IMR-90 (cell line): ENCODE measurements at regions not wholly inside any gene's neighbourhood (a gene's known extent, or its start where the extent isn't known, plus 50 kb on each side); places are given as distances from the start of the nearest gene placed in this dataset.
"Not testable (repeated sequence)": the region's sequence is repeated elsewhere in the genome, so short reads cannot be mapped to it uniquely, and the experiment has no call there.

Experiments used
- ATAC-seq: fragments of 200-7000 bp; cut with Tn5 transposase; 2 replicates; pipeline ENCODE4 v1.9.1; 2020; ENCODE audit warnings: low read depth, mild to moderate bottlenecking, moderate library complexity
- BruUV-seq: library from RNA; stranded (reverse); fragments of 400-500 nt; replicated peaks from 2 replicates; lab custom pipeline; 2021; lab: Mats Ljungman, UMichigan
- CTCF ChIA-PET: fragments of 300-600 bp; formaldehyde crosslinking; extraction: SDS; loops from one replicate; lab custom pipeline; 2021; ENCODE audit warnings: antibody characterized with exemption; lab: Yijun Ruan, JAX
- POLR2A ChIA-PET: fragments of 300-600 bp; sonication (Branson Sonifier 250); formaldehyde crosslinking; loops from one replicate; lab custom pipeline; 2022; ENCODE audit warnings: antibody characterized with exemption; ENCODE audit not compliant: unreplicated experiment; lab: Charles Lee
- DNase-seq: peaks from one replicate; pipeline ENCODE4 v3.0.0; 2013
- H2AFZ ChIP-seq: replicated peaks from 2 replicates; pipeline ENCODE3; 2013; ENCODE audit warnings: low read length, mild to moderate bottlenecking; ENCODE audit not compliant: poor library complexity
- H2AK5ac ChIP-seq: 2 replicates; pipeline ENCODE4 v1.6.1; 2013; ENCODE audit warnings: low read depth, low read length, inconsistent platforms
- H2AK9ac ChIP-seq: replicated peaks from 2 replicates; pipeline ENCODE3; 2013; ENCODE audit warnings: mild to moderate bottlenecking, low read depth, low read length, moderate library complexity; ENCODE audit not compliant: poor library complexity
- H2BK120ac ChIP-seq: 2 replicates; pipeline ENCODE4 v1.6.1; 2013; ENCODE audit warnings: low read depth, low read length, inconsistent platforms
- H2BK15ac ChIP-seq: 3 replicates; pipeline ENCODE4 v1.6.1; 2013; ENCODE audit warnings: low read depth, low read length, inconsistent platforms
- H2BK20ac ChIP-seq: 2 replicates; pipeline ENCODE4 v1.6.1; 2013; ENCODE audit warnings: low read depth, mild to moderate bottlenecking, inconsistent platforms, low read length, moderate library complexity
- H2BK5ac ChIP-seq: 2 replicates; pipeline ENCODE4 v1.6.1; 2013; ENCODE audit warnings: mild to moderate bottlenecking, low read depth, low read length, inconsistent platforms; ENCODE audit not compliant: poor library complexity, severe bottlenecking
- H3K14ac ChIP-seq: replicated peaks from 2 replicates; pipeline ENCODE4 v1.6.1; 2013; ENCODE audit warnings: low read depth, low read length, inconsistent platforms
- H3K18ac ChIP-seq: 2 replicates; pipeline ENCODE4 v1.6.1; 2013; ENCODE audit warnings: low read depth, low read length, control low read depth
- H3K23ac ChIP-seq: 2 replicates; pipeline ENCODE4 v1.6.1; 2013; ENCODE audit warnings: low read depth, low read length, inconsistent platforms
- H3K27ac ChIP-seq: 2 replicates; pipeline ENCODE4 v1.5.1; 2013; ENCODE audit warnings: mild to moderate bottlenecking, control low read depth, low read length; ENCODE audit not compliant: insufficient read depth
- H3K27me3 ChIP-seq: 2 replicates; pipeline ENCODE4 v1.6.1; 2013; ENCODE audit warnings: low read length; ENCODE audit not compliant: control insufficient read depth, insufficient read depth
- H3K36me3 ChIP-seq: 2 replicates; pipeline ENCODE4 v1.6.1; 2013; ENCODE audit warnings: low read length, mixed read lengths; ENCODE audit not compliant: control insufficient read depth, insufficient read depth
- H3K4ac ChIP-seq: 2 replicates; pipeline ENCODE4 v1.6.1; 2013; ENCODE audit warnings: low read depth, low read length, inconsistent platforms
- H3K4me1 ChIP-seq: 2 replicates; pipeline ENCODE4 v1.6.1; 2013; ENCODE audit warnings: low read length, mixed read lengths; ENCODE audit not compliant: control insufficient read depth, insufficient read depth
- H3K4me2 ChIP-seq: 2 replicates; pipeline ENCODE4 v1.6.1; 2013; ENCODE audit warnings: low read depth, mild to moderate bottlenecking, control low read depth, low read length, moderate library complexity
- H3K4me3 ChIP-seq: 2 replicates; pipeline ENCODE4 v1.5.1; 2013; ENCODE audit warnings: low read depth, mild to moderate bottlenecking, control low read depth, low read length, moderate library complexity; ENCODE audit not compliant: insufficient read depth
- H3K56ac ChIP-seq: 2 replicates; pipeline ENCODE4 v1.6.1; 2013; ENCODE audit warnings: low read length, inconsistent platforms; ENCODE audit not compliant: insufficient read depth; ENCODE audit errors: extremely low read depth
- H3K79me1 ChIP-seq, 2 experiments: 2 replicates each; pipeline ENCODE4 v1.6.1; 2013; ENCODE audit warnings: low read length in 2 of 2, inconsistent platforms in 1 of 2, low read depth in 1 of 2
- H3K9ac ChIP-seq: 2 replicates; pipeline ENCODE4 v1.6.1; 2013; ENCODE audit warnings: low read depth, low read length, control low read depth
- H3K9me1 ChIP-seq: 2 replicates; pipeline ENCODE4 v1.6.1; 2013; ENCODE audit warnings: low read length, inconsistent platforms; ENCODE audit not compliant: insufficient read depth
- H3K9me3 ChIP-seq: 2 replicates; pipeline ENCODE4 v1.6.1; 2013; ENCODE audit warnings: low read length; ENCODE audit not compliant: control insufficient read depth, insufficient read depth
- H4K20me1 ChIP-seq: 2 replicates; pipeline ENCODE4 v1.6.1; 2013; ENCODE audit warnings: low read length, inconsistent platforms; ENCODE audit not compliant: insufficient read depth
- H4K5ac ChIP-seq: 2 replicates; pipeline ENCODE4 v1.6.1; 2013; ENCODE audit warnings: mild to moderate bottlenecking, low read depth, low read length, control low read depth
- H4K8ac ChIP-seq, 2 experiments: 2 replicates each; pipeline ENCODE4 v1.6.1; 2013; ENCODE audit warnings: low read depth in 2 of 2, low read length in 2 of 2, control low read depth in 1 of 2, inconsistent platforms in 1 of 2
- H4K91ac ChIP-seq: 2 replicates; pipeline ENCODE4 v1.6.1; 2013; ENCODE audit warnings: low read depth, low read length, inconsistent platforms; ENCODE audit not compliant: insufficient read depth
- WGBS, 2 experiments: methylation state at CpG; one replicate each; pipeline versions ENCODE4 v1.1.5 to v1.1.7; 2013; ENCODE audit warnings: missing lambda C conversion rate in 2 of 2; ENCODE audit not compliant: insufficient read length in 1 of 2; ENCODE audit errors: extremely low coverage in 2 of 2; 5-methylcytosine and 5-hydroxymethylcytosine counted together
- dilution Hi-C: fragments of 300-500 bp; cut with HindIII; formaldehyde crosslinking; loops from one replicate; pipeline ENCODE4 v1.14.3; 2018; ENCODE audit warnings: low sequenced_read_pairs; ENCODE audit not compliant: unreplicated experiment
- in situ Hi-C: fragments of 300-500 bp; cut with MboI; formaldehyde crosslinking; loops from 3 replicates; pipeline ENCODE4 v1.14.3; 2019; ENCODE audit warnings: low sequenced_read_pairs, inconsistent platforms, mixed read lengths
- intact Hi-C: fragments of 100-400 bp; cut with micrococcal nuclease; formaldehyde crosslinking; loops from 2 replicates; pipeline ENCODE4 v1.10.0; 2022

DNA sequence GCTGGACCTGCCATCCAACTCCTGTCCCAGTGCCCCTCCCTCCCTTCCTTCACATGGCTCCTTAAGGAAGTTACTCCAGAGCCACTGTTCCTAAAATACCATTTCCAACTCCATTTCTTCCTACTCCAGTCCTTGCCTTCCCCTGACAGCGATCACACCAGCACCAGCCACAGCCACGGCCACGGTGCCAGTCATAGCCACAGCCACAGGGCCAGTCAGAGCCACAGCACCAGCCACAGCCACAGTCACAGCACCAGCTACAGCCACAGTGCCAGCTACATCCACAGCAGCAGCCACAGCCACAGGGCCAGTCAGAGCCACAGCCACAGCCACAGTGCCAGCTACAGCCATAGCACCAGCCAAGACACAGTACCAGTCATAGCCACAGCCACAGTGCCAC is 110.7 kb upstream of the IRX2 start:
- H2BK5ac ChIP-seq, CTCF ChIA-PET, H4K91ac ChIP-seq, H2AK9ac ChIP-seq, H3K9ac ChIP-seq, H2BK120ac ChIP-seq, H3K23ac ChIP-seq, H4K20me1 ChIP-seq, H2BK15ac ChIP-seq, DNase-seq, H3K56ac ChIP-seq, H3K79me1 ChIP-seq, H4K5ac ChIP-seq, POLR2A ChIA-PET, H2AK5ac ChIP-seq, ATAC-seq, H2AFZ ChIP-seq, H3K36me3 ChIP-seq, dilution Hi-C loops, H3K4me1 ChIP-seq, BruUV-seq, H3K14ac ChIP-seq, H3K4me3 ChIP-seq, H4K8ac ChIP-seq, H2BK20ac ChIP-seq, in situ Hi-C loops, H3K27me3 ChIP-seq, intact Hi-C loops, H3K18ac ChIP-seq, H3K4me2 ChIP-seq, H3K27ac ChIP-seq, H3K4ac ChIP-seq, H3K9me1 ChIP-seq: not testable (repeated sequence)
- 52% methylated on average over 3 of the region's 3 CpGs; no CpG with 5 or more reads in 1 of the 2 experiments for WGBS, 2 experiments
- peaks cover 35% of the 10 kb centered on the region for H3K9me3 ChIP-seq
